C4-2B (cell line): ENCODE measurements at regions not wholly inside any gene's neighbourhood (a gene's known extent, or its start where the extent isn't known, plus 50 kb on each side); places are given as distances from the start of the nearest gene placed in this dataset.
A peak's percentile ranks its signal among the peaks of the same experiment; 100 is the strongest.

Source experiments
- H3K27ac ChIP-seq: fragments of 450-650 bp; 2 replicates; pipeline ENCODE4 v1.5.1; 2017
- ZFX ChIP-seq: fragments of 450-650 bp; IDR thresholded peaks from 2 replicates; pipeline ENCODE4 v1.6.1; 2017
- TF ChIP-seq, protein P1 (sequence below): fragments of 450-650 bp; conservative IDR thresholded peaks from 2 replicates; pipeline ENCODE4 v1.5.1; 2017; ENCODE audit warnings: mild to moderate bottlenecking

DNA sequence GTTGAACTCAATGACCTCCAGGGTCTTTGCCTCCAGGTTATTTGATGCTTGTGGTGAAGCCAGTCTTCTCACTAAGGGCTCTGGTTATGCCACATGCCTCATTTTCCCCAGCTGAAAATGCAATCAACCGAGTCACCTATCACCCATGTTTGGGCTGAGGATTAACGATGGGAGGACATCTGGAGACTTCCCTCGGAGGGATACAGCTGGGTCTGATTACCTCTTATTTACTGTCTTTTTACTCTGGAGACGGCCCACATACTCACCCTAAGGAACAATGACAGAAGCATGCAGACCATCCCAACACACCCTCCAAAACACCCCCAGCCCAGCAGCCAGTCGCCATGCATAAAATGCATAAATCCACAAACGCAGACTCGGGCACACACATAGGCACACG lies 187.4 kb downstream of the OPA1 start:
- TF ChIP-seq, protein P1, sequence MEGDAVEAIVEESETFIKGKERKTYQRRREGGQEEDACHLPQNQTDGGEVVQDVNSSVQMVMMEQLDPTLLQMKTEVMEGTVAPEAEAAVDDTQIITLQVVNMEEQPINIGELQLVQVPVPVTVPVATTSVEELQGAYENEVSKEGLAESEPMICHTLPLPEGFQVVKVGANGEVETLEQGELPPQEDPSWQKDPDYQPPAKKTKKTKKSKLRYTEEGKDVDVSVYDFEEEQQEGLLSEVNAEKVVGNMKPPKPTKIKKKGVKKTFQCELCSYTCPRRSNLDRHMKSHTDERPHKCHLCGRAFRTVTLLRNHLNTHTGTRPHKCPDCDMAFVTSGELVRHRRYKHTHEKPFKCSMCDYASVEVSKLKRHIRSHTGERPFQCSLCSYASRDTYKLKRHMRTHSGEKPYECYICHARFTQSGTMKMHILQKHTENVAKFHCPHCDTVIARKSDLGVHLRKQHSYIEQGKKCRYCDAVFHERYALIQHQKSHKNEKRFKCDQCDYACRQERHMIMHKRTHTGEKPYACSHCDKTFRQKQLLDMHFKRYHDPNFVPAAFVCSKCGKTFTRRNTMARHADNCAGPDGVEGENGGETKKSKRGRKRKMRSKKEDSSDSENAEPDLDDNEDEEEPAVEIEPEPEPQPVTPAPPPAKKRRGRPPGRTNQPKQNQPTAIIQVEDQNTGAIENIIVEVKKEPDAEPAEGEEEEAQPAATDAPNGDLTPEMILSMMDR: no peak
- no peak for TF ChIP-seq ZFX
- no peak overlapping the region for H3K27ac ChIP-seq

DNA sequence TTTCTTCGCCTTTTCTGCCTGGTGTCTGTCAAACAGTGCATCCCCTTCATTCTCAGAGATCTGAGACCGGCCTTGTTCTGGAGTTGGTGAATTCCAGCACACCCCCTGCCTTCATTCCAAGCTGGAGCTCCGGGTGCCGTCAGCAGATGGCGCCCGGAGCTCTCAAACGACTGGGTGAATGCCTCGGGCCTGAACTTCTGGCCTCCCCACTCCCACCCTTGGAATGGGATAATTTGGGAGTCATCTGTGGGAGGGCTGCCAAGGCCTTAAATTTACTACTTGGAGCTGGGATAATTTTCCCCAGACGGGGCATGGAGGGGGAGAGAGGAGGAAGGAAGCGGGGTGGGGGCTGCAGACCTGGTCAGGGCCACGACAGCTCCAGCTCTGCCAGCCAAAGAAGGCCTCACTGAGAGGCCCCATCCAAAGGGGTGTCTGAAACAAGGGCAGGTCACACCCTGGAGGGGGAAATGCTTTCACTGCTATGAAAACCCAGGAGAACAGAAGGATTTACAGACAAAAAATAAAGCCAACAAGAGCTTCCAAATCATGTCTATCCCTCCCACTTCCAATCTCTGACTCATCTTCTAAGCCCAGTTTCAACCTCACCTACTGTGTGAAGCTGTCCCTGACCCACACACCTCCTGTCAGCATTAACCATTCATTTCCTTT lies 187.9 kb downstream of the OPA1 start:
- peak overlapping the region; percentile 38 for H3K27ac ChIP-seq
- TF ChIP-seq, protein P1: peak; percentile 98
- peak; percentile 45; the same call in 1 of the 2 replicates for TF ChIP-seq ZFX

DNA sequence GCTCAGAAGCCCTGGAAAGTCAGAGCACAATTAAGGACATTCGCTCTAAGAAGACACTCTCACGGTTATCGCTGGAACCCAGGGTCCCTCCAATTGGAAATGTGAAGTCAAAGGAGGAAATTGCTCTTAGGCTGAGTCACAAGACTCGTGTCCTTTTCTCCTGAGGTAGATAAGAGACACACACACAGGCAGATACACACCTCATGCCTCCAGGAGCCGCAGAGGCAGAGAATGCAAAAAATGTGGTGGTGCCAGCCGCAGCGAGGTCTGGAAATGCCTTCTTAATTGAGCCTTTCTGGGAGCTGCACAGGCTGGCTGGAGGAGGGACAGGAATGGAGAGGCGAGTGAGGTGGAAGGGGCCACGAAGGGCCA lies 189.3 kb downstream of the OPA1 start:
- TF ChIP-seq ZFX: no peak
- TF ChIP-seq, protein P1: no peak
- H3K27ac ChIP-seq: no peak overlapping the region

DNA sequence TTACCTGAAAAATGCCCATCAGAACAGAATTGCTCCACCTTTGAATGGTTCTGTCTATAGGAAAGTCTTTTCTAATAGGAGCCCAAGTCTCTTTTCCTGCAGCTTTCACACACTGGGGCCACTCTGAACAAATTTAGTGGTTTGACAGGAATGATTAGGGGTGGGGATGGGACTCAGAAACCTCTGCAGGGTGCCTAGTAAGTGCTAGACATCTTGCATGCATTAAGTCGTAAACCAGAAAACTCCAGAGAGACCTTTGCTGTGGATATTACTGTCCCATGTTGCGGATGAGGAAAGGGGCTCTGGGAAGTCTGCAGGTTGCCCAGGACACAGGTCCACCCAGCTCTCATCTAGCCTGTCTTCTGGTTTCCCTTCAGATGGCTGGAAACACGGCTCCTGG lies 189.7 kb downstream of the OPA1 start:
- TF ChIP-seq, protein P1: no peak
- TF ChIP-seq ZFX: no peak
- H3K27ac ChIP-seq: no peak overlapping the region

DNA sequence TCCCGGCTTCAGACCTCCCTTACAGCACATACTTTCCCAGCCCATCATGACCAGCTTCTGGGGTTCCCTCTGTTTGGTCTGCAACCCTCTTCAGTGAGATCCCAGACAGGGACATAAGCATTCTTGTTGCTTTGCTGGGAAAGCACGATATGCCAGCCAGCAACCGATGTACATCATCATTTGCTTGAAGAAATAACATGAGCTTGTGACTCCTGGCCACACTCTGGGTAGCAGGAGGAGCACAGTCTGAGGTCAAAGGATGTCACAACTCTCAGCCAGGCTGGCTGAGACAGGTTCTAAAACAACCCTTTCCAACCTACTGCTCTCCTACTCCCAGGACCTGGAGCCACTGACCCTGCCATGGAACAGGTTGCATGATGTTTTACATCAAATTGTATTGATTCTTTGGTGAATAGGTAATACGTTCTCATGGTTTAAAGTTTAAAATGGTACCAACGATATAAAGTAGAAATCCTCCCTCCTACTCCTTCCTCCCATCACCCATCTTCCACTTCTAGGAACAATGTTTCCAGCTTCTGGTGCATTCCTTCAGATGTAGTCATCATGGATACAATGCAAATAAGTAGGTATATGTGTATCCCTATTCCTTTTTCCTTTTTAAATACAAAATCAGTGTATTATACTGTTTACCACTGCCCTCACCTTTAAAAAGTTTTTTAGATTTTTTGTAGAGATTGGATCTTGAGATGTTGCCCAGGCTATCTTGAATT lies 190.3 kb downstream of the OPA1 start:
- TF ChIP-seq ZFX: no peak
- TF ChIP-seq, protein P1: no peak
- no peak overlapping the region for H3K27ac ChIP-seq

DNA sequence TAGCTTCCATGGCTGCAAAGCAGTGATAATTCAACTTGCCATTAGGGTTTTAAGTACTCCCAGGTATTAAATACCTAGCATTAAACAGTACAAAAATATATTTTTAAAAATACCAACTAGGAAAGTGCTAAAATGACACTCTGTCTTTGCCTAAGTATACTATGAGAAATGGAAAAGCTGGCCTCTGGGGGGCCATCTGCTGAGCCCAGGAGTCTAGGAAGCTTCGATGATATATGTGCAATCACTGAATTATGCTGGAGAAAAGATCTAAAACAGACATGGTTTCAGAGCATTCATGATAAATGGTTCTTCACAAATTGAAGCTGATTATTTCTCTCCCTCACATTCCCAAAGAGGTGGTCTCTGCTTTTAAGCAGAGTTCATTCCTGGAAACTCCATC lies 191.8 kb downstream of the OPA1 start:
- H3K27ac ChIP-seq: no peak overlapping the region
- TF ChIP-seq, protein P1: no peak
- no peak for TF ChIP-seq ZFX

DNA sequence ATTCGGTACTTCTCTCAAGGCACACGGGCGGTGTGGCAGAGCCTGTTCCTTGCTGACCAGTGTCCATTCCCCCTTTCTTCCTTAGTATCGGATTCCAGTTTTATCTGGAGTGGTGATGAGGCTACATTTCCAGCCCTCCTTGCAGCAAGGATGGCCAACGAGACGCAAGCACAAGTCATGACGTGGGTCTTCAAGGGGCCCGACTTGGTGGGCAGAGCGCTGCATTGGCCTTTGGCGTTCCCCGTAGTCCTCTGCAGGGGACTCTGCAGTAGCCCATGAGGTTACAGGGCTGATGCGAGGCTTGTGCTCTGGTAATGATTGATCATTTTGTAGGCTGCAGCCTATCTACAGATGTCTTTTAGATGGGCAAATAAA lies 194.5 kb downstream of the OPA1 start:
- no peak for TF ChIP-seq ZFX
- TF ChIP-seq, protein P1: no peak
- no peak overlapping the region for H3K27ac ChIP-seq
